Activated CD4-positive, alpha-beta T cell treated with anti-CD3 and anti-CD28 coated beads, Interleukin-2, amount 50 U/mL, for 24 hours (primary cell): ENCODE measurements at regions not wholly inside any gene's neighbourhood (a gene's known extent, or its start where the extent isn't known, plus 50 kb on each side); places are given as distances from the start of the nearest gene placed in this dataset.
"Not testable (repeated sequence)": the region's sequence is repeated elsewhere in the genome, so short reads cannot be mapped to it uniquely, and the experiment has no call there.

Source experiments
- DNase-seq, 2 donors: peaks; one replicate each; pipeline ENCODE4 v3.0.0-alpha.2; 2020; ENCODE audit warnings: low read depth in 1 of 2, low spot score in 1 of 2

DNA sequence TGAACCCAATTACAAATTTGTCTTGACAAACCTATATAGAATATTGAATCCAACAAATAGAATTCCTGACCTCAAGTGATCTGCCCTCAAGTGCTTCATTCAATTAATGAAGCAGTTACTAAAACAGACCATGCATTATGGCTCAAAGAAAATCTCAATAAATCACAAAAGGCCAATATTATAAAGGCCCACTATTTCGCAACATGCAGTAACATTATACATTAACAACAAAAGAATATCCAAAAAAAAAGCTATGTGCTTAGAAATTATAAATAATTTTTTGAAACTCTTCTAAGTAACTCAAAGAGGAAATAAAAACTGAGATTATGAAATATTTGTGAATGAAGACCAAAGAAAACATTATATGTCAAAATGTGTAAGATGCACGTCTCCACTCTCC, 177.7 kb downstream of the ZNF674 start:
- DNase-seq, result no peak

DNA sequence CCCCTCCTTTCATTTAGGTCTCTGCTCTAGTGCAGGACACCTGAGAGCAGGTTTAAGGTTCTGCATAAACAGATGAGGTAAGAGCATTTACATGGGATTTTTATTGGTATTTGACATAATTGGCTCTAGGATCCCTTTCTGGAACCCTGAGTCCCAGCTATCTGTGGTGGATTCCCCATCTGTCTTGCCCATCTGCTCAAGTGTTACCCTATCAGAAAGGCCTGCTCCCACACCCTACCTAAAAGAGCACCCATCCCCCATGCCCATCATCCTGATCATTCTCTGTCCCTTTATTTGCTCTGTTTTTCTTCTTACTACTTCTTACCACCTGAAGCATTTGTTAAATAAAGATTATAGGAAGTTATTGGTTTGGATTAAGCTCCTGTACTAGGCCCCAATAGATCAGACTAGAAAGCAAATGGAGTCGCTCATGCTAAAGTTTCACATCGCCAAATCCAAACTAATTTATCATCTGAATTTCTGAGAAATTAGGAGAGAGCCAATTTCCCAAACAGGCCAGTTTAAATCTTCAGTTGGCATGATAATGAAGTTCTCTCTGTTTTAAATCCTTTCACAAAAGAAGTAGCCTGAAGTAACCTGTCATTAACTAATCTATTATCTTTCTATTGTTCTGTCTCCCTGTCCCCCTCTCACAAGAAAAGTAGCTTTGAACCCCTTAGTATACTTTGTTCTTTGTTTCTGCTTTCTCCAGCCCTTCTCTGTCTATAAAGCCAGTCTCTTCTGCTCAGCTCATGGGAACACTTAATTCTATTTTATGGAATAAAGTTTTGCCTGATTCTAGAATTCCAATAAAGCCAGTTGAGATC, 178.6 kb downstream of the ZNF674 start:
- DNase-seq, result no peak

DNA sequence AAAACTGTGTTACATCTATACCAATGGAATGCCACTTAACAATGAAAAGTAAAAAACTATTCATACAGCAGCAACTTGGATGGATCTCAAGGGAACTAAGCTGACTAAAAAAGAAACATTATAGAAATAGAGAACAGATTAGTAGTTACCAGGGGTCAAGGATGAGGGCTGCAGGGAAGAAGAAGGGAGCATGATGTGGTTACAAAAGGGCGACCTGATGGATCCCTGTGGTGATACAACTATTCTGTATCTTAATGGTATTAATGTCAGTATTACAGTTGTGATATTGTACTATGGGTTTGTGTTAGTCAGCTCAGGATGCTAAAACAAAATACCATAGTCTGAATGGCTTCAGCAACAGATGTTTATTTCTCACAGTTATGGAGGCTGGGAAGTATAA, 190.7 kb downstream of the ZNF674 start:
- DNase-seq, result no peak

DNA sequence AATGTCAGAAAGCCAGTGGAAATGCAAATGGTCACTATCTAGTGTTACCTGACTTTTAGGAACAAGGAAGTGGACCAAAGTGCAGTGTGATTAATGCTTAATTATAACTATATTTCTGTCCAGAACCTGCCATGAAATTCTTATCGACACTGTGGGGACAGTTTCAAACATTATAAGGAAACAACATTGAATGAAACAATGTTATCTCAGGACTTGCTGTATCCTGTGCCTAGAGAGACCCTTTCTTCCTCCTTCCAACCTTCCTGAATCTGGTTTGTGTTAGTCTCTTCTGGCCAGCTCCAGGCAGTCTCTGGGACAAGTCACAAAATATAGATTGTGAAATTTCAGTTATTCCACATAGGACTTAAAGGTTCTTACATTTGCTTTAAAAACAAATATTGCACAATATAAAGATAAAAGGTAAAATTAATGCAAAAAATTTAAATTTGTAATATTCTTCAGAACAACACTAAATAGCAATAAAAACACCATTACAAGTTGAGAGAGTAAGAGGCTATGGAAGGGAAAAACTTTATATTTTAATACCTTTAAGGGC, 203.4 kb downstream of the ZNF674 start:
- DNase-seq, result no peak

DNA sequence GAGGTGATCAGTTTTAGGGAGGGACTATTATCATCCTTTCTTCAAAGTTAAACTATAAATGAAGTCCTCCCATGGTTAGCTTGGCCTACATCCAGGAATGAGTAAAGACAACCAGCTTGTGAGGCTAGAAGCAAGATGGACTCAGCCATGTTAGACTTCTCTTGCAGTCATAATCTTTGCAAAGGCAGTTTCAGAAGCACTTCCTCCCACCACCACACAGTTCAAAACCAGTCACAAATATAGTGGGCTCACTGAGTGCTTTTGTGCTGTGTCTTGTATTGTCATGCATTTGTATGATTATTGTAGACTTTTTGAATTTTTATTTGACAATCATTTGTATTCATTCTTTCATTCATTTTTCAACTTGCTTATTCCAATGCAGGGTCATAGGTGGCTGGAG, 204.5 kb downstream of the ZNF674 start:
- DNase-seq, result no peak

DNA sequence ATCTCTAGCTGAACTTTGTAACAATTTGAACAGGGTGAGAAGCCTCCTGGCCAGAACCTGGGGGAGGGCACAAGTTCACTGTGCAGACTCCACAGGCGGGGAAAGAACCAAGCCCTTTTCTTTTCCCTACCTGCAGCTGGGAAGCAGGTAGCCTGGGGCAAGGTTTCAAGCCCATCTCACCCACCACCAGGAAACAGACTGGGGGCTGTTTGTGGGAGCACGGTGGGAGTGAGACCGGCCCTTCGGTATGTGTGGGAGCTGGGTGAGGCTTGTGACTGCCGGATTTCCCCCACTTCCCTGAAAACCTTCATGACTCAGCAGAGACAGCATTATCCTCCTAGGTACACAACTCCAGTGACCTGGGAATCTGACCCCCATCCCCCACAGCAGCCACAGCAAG, 211.7 kb downstream of the ZNF674 start:
- DNase-seq, result no peak

DNA sequence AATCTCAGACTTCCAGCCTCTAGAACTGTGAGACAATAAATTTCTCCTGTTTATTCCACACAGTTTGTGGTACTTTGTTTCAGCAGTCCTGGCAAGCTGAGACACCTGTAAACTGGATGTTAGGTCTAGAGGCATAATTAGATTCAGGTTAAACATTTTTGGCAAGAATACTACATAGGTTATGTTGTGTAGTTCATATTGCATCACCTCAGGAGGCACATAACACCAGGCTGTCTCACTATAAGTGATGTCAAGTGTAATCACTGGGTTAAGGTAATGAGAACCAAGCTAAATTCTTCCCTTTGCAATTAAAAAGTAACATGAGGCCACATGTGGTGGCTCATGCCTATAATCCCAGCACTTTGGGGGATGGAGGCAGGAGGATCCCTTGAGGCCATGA, 214.2 kb downstream of the ZNF674 start:
- DNase-seq, result no peak

DNA sequence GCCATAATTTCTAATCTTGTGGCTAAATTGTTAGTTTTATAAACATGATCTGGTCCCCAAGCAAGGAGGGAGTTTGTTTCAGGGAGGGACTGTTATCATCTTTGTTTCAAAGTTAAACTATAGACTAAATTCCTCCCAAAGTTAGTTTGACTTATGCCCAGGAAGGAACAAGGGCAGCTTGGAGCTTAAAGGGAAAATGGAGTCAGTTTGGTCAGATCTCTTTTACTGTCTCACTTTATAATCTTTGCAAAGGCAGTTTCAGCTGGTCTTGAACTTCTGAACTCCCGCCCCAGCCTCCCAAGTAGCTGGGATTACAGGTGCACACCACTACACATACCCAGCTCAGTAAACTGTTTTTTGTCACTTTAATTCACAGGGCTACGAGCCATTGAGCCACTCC, 214.7 kb downstream of the ZNF674 start:
- DNase-seq, result no peak

DNA sequence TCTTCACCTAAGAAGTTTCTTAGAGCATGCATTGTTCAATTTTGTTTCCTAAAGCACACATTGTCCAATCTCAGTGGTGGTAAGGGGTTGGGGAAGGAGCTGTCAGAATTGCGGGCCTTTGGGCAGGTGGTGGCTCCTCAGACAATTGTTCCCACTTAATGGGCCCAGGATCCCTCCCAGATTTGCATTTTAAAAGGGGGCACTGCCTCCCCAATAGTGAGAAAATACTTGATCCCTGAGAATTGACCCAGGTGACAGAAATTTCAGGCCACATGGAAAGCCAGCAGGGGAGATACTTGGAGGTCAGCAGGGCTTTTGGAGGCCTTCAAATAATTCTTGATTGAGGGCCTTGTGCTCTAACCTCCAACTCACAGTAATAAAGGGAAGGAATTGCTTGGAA, 217.1 kb downstream of the ZNF674 start:
- DNase-seq, result no peak

DNA sequence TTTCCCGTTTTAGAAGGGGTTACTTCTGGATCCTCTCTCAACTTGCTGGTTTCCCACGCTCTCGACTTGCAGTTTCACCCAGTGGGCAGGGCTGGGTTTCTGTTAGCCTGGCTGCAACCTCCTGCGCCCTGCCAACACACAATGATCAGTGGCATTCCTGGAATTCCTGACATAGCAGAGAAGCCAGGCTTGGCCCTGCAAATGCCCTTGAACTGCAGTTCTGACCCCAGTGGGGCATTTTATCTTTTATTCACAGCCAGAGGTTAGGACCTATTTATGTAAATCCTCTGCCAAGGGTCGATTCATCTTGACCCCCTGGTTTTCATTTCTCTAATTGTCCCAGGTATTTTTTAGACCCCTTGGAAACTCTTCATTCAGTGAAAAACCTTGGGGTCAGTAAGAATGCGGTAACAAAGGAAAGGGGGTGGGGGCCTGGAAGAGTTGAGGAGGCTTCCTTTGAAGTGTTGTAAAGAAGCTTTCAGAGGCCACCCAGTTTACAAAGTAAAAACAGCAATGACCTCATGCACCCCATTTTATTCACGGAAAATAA, 217.6 kb downstream of the ZNF674 start:
- no peak for DNase-seq

DNA sequence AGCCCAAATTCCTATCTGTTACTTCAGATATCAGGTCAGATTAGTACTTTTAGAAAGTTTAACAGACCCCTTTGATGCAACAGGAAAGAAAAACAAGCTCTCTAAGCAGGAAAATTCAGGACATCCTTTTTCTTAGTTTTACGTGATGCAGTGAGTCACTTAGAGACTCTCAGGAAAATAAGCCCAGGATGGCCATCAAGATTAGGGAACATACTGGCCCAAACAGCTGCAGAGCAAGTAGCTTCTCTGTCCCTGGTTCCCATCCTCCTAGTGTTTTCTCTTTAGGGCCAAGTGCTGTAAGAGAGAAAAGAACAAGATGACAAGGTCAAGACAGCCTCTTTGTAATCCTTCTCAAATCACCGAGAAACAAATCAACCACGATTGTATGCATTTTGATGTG, 219.1 kb downstream of the ZNF674 start:
- no peak for DNase-seq

DNA sequence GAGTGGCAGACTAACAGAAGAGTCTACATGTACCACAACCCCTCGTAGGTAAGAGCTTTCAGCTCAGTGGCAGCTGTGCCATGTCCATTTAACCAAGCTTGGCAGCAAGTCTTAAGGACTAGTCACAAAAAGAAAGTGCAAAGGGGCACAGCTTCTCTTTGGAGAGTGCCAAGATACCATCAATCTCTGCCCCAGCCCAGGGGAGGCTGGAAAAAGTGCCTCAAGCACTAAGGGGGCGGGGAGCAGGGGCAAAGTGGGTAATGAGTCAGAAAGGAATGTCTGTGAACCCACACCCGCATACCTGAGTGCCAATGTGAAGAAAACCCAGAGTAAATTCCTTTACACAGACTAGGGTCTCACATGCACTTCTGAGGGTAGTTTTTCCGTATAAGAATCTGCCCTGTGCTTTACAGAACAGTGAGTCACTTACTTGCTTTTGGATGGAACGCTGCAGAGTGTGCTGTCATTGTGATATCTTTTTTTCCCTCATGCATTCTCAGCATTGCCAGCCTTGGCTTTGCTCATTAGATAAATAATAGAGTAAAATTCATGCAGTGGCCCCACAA, 219.8 kb downstream of the ZNF674 start:
- peak; percentile 21 to 46 for DNase-seq

DNA sequence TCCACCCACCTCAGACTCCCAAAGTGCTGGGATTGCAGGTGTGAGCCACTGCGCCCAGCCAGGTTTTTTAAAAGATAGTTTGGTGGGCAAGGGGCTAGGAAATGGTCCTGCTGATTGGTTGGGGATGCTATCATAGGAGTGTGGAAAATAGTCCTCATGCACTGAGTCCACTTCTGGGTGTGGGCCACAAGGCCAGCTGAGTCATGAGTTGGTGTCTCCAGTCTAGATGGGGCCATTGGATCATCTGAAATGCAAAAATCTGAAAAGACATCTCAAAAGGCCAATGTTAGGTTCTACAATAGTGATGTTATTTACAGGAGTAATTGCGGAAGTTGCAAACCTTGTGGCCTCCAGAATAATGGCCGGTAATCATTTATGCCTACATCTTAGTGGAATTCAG, 221.1 kb downstream of the ZNF674 start:
- no peak for DNase-seq

DNA sequence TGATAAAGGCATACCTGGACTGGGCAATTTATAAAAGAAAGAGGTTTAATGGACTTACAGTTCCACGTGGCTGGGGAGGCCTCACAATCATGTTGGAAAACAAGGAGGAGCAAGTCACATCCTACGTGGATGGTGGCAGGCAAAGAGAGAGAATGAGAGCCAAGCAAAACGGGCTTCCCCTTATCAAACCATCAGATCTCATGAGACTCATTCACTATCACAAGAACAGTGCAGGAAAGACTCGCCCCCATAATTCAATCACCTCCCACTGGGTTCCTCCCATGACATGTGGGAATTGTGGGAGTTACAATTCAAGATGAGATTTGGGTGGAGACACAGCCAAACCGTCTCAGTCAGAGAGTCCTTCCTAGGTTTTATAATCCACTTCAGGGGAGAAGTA, 222.3 kb downstream of the ZNF674 start:
- not testable (repeated sequence) for DNase-seq

DNA sequence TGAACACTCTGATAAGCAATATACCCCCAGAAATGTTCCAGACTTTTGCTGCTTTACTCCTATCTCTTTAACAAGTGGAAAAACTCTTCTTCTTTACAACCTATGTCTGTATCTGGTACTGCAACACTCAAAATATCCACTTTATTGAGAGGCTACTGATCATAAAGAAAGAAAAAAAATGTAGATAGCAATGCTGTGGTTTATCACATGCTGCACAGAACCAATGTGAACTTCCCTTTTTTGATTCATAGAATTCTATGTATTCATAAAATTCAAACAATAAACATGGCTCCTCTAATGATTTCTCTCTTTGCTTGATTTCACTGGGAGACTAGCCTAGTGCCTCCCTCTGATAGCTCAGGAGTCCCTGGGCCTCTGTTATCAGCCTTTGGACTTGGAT, 223.5 kb downstream of the ZNF674 start:
- DNase-seq, result no peak

DNA sequence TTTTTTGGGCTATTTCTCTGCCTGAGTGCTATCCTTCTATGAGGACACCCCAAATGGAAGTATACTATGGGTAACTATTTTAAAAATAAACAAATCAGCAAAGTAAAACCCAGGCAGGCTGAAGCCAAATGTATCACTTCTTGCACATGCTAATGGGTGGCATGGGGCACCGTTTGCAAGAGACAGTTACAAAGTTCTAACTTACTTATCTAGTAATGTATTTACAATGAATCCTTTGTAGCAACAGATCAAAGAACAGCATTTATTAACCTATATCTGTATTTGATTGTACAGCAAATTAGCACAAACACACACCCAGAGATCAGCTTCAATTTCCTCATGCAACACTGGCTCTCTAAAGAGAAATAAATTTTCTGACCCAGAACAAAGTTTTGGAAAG, 225.5 kb downstream of the ZNF674 start:
- no peak for DNase-seq

DNA sequence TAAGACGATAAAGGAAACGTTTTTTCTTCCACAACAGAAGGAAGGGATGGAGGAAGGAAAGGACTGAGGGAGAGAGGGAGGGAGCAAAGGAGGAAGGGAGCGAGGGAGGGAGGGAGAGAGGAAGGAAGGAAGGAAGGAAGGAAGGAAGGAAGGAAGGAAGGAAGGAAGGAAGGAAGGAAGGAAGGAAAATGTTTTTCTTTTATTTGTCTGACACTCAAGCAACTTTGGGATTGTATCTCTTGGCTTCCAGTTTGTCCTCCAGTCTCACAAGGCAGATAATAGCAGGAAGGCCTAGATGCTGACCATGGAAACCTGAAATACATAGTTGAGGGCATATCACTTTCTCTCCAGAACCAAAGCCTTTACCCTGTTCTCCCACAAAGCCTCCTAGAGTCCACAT, 226.7 kb downstream of the ZNF674 start:
- DNase-seq, result no peak

DNA sequence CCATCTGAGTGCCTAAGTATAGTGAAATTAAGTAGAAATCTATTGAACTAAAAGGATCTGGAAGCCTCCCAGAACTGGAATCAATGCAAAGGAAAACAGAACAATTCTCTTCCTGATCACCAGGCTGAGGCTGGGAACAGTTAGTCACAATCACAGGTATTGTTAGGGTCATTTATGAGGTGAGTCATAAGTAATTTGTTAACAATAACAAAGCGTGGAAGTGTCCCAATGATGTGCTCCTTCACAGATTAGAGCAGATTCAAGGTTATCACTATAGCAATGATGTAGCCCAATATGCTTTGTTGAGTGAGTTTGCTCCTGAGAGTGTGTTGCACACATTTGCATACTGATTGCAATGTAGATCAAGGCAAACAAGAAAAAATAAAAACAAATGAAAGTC, 228.1 kb downstream of the ZNF674 start:
- no peak for DNase-seq

DNA sequence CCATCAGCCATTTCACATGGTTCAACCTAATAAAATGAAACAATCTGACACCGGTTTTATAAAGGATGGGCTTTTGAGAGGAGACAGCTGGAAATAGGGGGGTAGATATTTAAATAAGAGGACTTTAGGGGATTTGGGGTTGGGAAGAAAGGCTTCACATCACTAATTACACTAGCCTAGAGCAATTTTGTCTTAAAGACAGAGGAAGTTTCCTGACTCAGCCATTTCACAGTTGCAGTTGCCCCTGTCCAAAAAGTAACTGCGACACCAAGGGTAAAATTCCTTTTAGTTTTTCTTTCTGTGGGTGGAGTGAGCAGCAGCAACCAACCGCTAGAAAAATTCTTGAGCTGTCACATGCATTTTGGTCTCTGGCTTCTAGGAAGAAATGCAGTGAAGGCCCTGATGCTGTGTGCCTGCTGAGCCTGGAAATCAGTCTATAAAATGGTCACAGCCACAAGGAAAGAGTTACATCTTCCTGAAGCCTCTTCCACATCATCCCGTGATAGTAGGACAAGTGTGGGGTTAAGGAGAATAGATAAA, 233.6 kb downstream of the ZNF674 start:
- DNase-seq, result no peak

DNA sequence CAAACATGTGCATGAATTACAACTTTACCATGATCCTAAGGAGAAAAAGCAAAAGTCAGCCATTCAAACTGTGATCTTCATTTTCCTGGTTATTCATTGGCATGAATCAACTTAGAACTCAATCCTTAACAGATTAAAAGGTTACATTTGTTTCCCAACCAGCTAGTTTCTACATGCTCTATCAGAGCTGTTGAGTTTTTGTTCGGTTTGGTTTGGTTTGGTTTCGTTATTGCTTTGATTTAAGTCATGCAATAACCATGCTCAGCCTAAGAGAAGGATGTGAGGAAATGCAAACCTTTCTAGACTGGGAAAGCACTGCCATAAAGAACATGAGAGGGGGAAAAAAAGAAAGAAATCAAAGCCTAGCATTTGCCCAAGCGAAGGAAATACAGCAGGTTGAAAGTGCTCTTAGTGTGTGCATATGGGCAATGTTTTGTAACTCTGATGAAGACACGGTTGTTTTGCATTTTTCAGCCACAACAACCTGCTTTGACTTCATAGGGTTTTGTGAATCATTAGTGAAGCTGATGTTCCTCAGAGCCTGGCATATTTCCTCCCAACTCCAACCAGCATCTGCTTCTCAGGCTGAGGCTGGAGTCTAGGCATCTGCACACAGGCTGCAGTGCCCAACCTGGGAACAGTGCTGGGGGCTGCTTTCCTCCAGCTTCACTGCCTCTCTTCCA, 234.3 kb downstream of the ZNF674 start:
- no peak for DNase-seq

DNA sequence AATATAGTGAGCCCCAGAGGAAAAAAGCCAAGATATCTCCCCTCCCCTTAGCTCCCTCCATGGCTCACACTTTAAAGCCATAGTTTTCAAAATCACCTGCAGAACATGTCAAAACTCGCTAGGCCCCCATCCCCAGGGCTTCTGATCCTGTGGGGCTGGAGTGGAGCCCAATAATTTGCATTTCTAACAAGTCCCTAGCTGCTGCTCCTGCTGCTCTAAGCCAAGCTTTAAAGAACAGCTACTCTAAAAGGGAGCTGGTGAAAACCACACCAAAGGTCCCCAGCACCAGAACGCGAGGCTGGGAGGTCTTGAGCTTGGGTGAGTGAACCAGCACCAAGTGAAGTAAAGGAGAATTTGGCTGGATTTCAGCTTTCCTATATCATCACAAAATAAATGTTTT, 237.1 kb downstream of the ZNF674 start:
- DNase-seq, result no peak

DNA sequence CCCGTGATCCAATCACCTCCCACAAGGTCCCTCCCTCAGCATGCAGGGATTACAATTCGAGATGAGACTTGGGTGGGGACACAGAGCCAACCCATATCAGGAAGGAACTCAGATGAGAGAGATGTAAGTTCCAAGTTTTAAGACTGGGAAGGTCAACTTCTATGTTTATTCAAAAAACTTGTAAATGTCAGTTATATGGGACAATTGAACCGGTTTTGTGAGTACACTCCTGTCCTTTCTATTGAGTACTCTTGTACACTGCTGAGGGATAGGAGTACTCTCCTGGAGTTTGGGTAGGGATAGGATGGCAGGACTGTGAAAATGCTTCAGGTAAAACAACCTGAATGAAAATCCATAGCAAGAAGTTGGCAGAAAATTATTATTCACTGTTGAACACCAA, 239.1 kb downstream of the ZNF674 start:
- DNase-seq, result no peak
